MM.1S (cell line): ENCODE measurements at regions not wholly inside any gene's neighbourhood (a gene's known extent, or its start where the extent isn't known, plus 50 kb on each side); places are given as distances from the start of the nearest gene placed in this dataset.

ENCODE experiments used
- DNase-seq: peaks from one replicate; pipeline ENCODE4 v3.0.0-alpha.2; 2015
- H2AFZ ChIP-seq: fragments of 300-600 bp; sonication (generic); 2 replicates; pipeline ENCODE4 v1.6.0; 2016; ENCODE audit warnings: antibody characterized with exemption, low read length
- H3F3A ChIP-seq: fragments of 300-600 bp; sonication (generic); 2 replicates; pipeline ENCODE4 v1.6.1; 2016; ENCODE audit warnings: mild to moderate bottlenecking, antibody characterized with exemption, low read length, moderate library complexity, mixed read lengths; ENCODE audit not compliant: insufficient read depth
- H3K27ac ChIP-seq: fragments of 300-600 bp; sonication (generic); 2 replicates; pipeline ENCODE4 v1.5.1; 2016; ENCODE audit warnings: mild to moderate bottlenecking, low read length
- H3K27me3 ChIP-seq: fragments of 300-600 bp; sonication (generic); replicated peaks from 2 replicates; pipeline ENCODE4 v1.6.0; 2016; ENCODE audit warnings: low read length; ENCODE audit not compliant: insufficient read depth
- H3K36me3 ChIP-seq: fragments of 300-600 bp; sonication (generic); replicated peaks from 2 replicates; pipeline ENCODE4 v1.6.1; 2016; ENCODE audit warnings: mild to moderate bottlenecking, low read length, mixed read lengths; ENCODE audit not compliant: insufficient read depth
- H3K4me1 ChIP-seq: fragments of 300-600 bp; sonication (generic); 2 replicates; pipeline ENCODE4 v1.6.1; 2016; ENCODE audit warnings: low read length, mixed read lengths
- H3K4me2 ChIP-seq: fragments of 300-600 bp; sonication (generic); 2 replicates; pipeline ENCODE4 v1.6.0; 2016; ENCODE audit warnings: low read depth, low read length
- H3K4me3 ChIP-seq: fragments of 300-600 bp; sonication (generic); 2 replicates; pipeline ENCODE4 v1.5.1; 2016; ENCODE audit warnings: low read length, mixed read lengths
- H3K79me2 ChIP-seq: fragments of 300-600 bp; sonication (generic); 2 replicates; pipeline ENCODE4 v1.6.1; 2016; ENCODE audit warnings: mixed run types, low read length, mixed read lengths
- H3K9ac ChIP-seq: fragments of 300-600 bp; sonication (generic); 2 replicates; pipeline ENCODE4 v1.6.1; 2016; ENCODE audit warnings: low read length, mixed read lengths
- H3K9me2 ChIP-seq: fragments of 300-600 bp; sonication (generic); replicated peaks from 2 replicates; pipeline ENCODE4 v1.6.1; 2016; ENCODE audit warnings: mild to moderate bottlenecking, low read length, mixed read lengths; ENCODE audit not compliant: insufficient read depth
- H3K9me3 ChIP-seq: fragments of 300-600 bp; sonication (generic); replicated peaks from 2 replicates; pipeline ENCODE4 v1.6.1; 2016; ENCODE audit warnings: mild to moderate bottlenecking, low read length, mixed read lengths; ENCODE audit not compliant: insufficient read depth
- H4K20me1 ChIP-seq: fragments of 300-600 bp; sonication (generic); 2 replicates; pipeline ENCODE4 v1.6.1; 2016; ENCODE audit warnings: mild to moderate bottlenecking, low read length, moderate library complexity, mixed read lengths; ENCODE audit not compliant: insufficient read depth
- EZH2 ChIP-seq: fragments of 300-600 bp; sonication (generic); optimal IDR thresholded peaks from 2 replicates; pipeline ENCODE3; 2017; ENCODE audit warnings: low read depth, mild to moderate bottlenecking, antibody characterized with exemption, low read length, mixed read lengths
- EZH2phosphoT487 ChIP-seq: fragments of 300-600 bp; sonication (generic); IDR thresholded peaks from 2 replicates; pipeline ENCODE4 v1.6.1; 2018; ENCODE audit warnings: antibody characterized with exemption, low read length
- TF ChIP-seq, protein P1 (sequence below): fragments of 300-600 bp; sonication (generic); IDR thresholded peaks from 2 replicates; pipeline ENCODE4 v1.5.1; 2016; ENCODE audit warnings: antibody characterized with exemption, low read length, mixed read lengths

DNA sequence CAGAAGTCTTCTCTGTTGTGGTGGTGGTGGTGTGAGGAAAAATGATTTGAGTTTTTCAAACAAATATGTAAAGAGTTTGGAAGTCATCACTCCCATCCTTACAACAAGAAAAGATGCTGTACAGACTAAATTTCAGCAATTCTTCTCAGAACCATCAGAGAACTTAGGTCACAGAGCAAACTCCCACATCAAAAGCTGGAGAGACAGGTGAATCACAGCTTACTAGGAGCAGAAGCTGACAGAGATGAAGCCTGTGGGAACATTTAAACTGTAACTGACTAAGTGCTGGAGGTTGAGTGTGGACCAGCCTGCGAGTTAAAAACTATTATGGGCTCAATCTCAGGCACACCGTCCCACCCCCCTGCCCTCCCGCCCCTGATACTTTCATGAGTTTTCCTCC lies 97.3 kb downstream of the AKR1D1 start:
- no peak overlapping the region for H2AFZ ChIP-seq
- H3K9me2 ChIP-seq, result no peaks in the 10 kb centered on the region
- DNase-seq, result no peak
- no peaks in the 10 kb centered on the region for H3K9me3 ChIP-seq
- H3K27ac ChIP-seq, result no peak overlapping the region
- TF ChIP-seq, protein P1, sequence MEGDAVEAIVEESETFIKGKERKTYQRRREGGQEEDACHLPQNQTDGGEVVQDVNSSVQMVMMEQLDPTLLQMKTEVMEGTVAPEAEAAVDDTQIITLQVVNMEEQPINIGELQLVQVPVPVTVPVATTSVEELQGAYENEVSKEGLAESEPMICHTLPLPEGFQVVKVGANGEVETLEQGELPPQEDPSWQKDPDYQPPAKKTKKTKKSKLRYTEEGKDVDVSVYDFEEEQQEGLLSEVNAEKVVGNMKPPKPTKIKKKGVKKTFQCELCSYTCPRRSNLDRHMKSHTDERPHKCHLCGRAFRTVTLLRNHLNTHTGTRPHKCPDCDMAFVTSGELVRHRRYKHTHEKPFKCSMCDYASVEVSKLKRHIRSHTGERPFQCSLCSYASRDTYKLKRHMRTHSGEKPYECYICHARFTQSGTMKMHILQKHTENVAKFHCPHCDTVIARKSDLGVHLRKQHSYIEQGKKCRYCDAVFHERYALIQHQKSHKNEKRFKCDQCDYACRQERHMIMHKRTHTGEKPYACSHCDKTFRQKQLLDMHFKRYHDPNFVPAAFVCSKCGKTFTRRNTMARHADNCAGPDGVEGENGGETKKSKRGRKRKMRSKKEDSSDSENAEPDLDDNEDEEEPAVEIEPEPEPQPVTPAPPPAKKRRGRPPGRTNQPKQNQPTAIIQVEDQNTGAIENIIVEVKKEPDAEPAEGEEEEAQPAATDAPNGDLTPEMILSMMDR, result no peak
- no peak for TF ChIP-seq EZH2phosphoT487
- TF ChIP-seq EZH2, result no peak
- peaks cover 6% of the 10 kb centered on the region; the same call in 1 of the 2 replicates for H3K4me1 ChIP-seq
- no peak overlapping the region for H3K4me3 ChIP-seq
- H3K4me2 ChIP-seq, result no peak overlapping the region
- peaks cover 74% of the 10 kb centered on the region for H3K27me3 ChIP-seq
- no peaks in the 10 kb centered on the region for H4K20me1 ChIP-seq
- no peak overlapping the region for H3K9ac ChIP-seq
- H3K79me2 ChIP-seq, result no peaks in the 10 kb centered on the region
- H3F3A ChIP-seq, result peaks cover 4% of the 10 kb centered on the region; the same call in 1 of the 2 replicates
- no peaks in the 10 kb centered on the region for H3K36me3 ChIP-seq

DNA sequence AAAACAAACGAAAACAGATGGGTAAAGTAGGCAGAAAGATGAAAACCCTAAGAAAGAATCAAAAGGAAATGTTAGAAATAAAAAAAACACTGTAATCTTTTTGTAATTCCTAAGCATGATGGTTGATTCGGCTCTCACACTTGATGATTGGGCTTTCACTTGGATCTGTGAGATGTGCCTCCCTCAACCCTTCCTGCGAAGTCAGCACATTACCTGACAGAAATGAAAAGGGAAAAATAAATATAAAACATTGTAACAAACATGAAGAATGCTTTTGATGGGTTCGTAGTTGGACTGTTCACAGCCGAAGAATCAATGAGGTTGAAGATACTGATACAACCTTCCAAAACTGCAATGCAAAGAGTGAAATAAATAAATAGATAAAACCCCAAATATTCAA lies 99.8 kb downstream of the AKR1D1 start:
- 0 out of 2 replicates have a peak, but pooled peaks cover under 1% of the 10 kb centered on the region for H3F3A ChIP-seq
- no peak for DNase-seq
- H4K20me1 ChIP-seq, result no peaks in the 10 kb centered on the region
- TF ChIP-seq, protein P1, result no peak
- no peak for TF ChIP-seq EZH2
- no peak for TF ChIP-seq EZH2phosphoT487
- no peaks in the 10 kb centered on the region for H3K36me3 ChIP-seq
- no peak overlapping the region for H3K4me2 ChIP-seq
- H3K9ac ChIP-seq, result no peak overlapping the region
- H2AFZ ChIP-seq, result no peak overlapping the region
- H3K27me3 ChIP-seq, result peaks cover 62% of the 10 kb centered on the region
- H3K9me2 ChIP-seq, result no peaks in the 10 kb centered on the region
- no peak overlapping the region for H3K4me3 ChIP-seq
- H3K27ac ChIP-seq, result no peak overlapping the region
- H3K79me2 ChIP-seq, result no peaks in the 10 kb centered on the region
- H3K9me3 ChIP-seq, result no peaks in the 10 kb centered on the region
- peaks cover under 1% of the 10 kb centered on the region; the same call in 1 of the 2 replicates for H3K4me1 ChIP-seq

DNA sequence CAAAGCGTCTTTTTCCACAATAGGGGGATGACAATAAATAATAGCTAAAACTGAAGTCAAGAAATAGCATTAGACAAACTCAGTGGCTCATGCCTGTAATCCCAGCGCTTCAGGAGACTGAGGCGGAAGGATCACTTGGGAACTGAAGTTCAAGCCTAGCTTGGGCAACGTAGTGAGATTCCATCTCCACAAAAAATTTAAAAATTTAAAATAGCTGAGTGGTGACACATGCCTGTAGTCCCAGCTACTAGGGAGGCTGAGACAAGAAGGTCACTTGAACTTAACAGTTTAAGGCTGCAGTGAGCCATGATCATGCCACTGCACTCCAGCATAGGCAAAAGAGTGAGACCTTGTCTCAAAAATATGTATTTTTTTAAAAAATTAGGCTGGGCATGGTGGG lies 107.9 kb downstream of the AKR1D1 start:
- H3K9ac ChIP-seq, result no peak overlapping the region
- no peak overlapping the region for H3K27ac ChIP-seq
- DNase-seq, result no peak
- H2AFZ ChIP-seq, result no peak overlapping the region
- H3K4me2 ChIP-seq, result no peak overlapping the region
- no peaks in the 10 kb centered on the region for H3K9me2 ChIP-seq
- TF ChIP-seq EZH2phosphoT487 (no peak), EZH2 (no peak)
- TF ChIP-seq, protein P1, result no peak
- H3K9me3 ChIP-seq, result no peaks in the 10 kb centered on the region
- H3K4me3 ChIP-seq, result no peak overlapping the region
- H3K4me1 ChIP-seq, result no peaks in the 10 kb centered on the region
- H3F3A ChIP-seq, result no peaks in the 10 kb centered on the region
- H3K79me2 ChIP-seq, result no peaks in the 10 kb centered on the region
- no peaks in the 10 kb centered on the region for H4K20me1 ChIP-seq
- peaks cover 6% of the 10 kb centered on the region; the same call in 1 of the 2 replicates for H3K27me3 ChIP-seq
- H3K36me3 ChIP-seq, result no peaks in the 10 kb centered on the region
